NCI-H1417 (cell line): ENCODE measurements at regions not wholly inside any gene's neighbourhood (a gene's known extent, or its start where the extent isn't known, plus 50 kb on each side); places are given as distances from the start of the nearest gene placed in this dataset.

Experiments used
- DNase-seq, 3 experiments: peaks; one replicate each; lab custom pipeline; 2025; lab: John Stamatoyannopoulos, UW

DNA sequence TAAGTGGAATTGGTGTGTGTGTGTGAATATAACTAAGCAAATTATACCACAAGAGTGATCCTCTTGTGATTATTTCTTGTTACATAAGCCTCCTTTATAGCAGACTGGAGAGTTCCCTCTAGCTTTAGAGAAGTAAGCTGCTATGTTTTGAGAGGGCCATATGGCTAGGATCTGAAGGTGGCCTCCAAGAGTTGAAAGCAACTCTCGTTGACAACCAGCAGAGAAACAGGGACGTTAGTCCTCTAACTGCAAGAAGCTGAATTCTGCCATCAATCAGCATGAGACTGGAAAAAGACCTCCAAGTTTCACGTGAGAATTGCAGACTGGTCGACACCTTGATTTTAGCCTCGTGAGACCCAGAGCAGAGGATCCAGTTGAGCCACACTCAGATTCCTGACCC is 278.5 kb upstream of the ZNF717 start:
- peak in 1 of 3 experiments; percentile 11 for DNase-seq

DNA sequence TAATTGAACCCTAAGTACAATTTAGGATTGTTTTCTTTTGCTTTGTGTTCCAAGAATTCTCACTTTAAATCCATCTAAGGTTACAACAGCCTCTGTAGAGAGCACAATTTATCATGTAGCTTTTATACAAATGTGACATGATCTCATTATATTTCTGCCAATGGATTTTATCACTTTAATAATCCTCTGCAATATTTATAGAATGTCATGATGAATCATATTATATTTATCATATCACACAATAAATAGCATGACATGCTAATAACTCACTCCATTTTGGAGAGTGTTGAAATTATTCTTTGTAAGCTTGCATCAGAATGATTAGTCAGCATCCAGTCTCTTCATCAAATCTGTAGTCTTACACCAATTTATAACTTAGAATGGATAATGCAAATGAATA is 280.6 kb upstream of the ZNF717 start:
- DNase-seq = peak in 2 of 3 experiments; percentile 5 to 87

- DNase-seq = no peak
These were observed 292.8 kb upstream of the ZNF717 start for GRCh38 chr3:76078101-76078500.

DNA sequence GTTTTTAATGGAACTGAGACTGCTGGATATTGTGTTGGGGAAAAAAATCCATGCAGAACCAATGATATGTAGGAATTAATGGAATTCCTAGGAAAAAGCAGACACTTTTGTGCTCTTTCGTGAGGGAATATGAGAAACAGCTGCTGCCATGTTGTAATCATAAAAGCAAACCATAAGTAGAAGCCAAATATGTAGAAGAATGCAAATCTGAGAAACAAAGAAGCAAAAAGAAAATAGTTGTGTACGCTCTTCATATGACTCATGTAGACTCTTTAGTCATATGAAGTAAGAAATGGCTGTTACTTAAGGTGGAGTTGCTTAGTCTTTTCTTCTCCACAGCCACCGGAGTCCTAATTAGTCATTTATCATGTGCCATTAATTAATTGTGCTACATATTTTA is 298.6 kb upstream of the ZNF717 start:
- DNase-seq = no peak

DNA sequence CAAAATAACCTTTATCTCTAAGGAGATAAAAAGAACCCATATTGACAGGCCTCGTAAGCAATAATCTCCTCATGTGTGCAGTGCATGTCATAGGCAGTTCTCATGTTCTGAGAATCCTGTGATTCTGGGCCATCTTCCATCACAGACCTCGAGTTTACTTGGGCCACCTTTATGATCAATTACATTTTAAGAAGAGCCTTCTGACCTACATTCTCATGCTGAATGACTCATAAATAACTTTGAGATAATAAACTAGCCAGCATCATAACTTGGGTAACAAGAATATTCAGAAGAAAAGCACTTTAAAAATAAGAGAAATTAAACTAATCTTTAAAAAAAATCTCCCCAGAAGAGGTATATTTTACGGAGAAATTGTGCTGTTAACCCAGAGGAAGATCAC is 310.7 kb upstream of the ZNF717 start:
- no peak for DNase-seq

GRCh38 chr3:76096836-76097588 is 311.7 kb upstream of the ZNF717 start:
- no peak for DNase-seq

- DNase-seq = no peak
These were observed 312.2 kb upstream of the ZNF717 start for GRCh38 chr3:76097589-76097969.

GRCh38 chr3:76099956-76100355 is 314.6 kb upstream of the ZNF717 start:
- DNase-seq = no peak

- peak in 2 of 3 experiments; percentile 11 to 57 for DNase-seq
These were observed 322.7 kb upstream of the ZNF717 start for GRCh38 chr3:76107935-76108570.

GRCh38 chr3:76111808-76112207 is 326.5 kb upstream of the ZNF717 start:
- DNase-seq = no peak

DNA sequence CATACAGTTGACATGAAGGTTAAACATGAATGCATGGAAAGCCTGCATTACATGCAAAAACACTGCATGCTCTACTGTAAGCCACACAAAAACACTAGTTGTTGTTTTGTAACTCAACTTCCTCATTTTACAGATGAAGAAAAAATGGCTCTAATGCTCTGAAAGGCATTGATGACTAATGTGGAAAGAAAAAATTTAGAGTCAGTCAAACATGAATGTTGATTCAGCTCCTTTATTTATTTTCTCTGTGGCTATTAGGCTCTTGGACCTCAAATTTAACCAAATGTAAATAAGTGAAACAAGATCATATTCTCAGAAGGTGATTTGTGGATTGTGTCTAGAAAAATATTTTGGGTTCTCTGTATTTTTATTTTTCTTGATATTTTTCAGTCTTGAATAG is 336.7 kb upstream of the ZNF717 start:
- DNase-seq = no peak

DNA sequence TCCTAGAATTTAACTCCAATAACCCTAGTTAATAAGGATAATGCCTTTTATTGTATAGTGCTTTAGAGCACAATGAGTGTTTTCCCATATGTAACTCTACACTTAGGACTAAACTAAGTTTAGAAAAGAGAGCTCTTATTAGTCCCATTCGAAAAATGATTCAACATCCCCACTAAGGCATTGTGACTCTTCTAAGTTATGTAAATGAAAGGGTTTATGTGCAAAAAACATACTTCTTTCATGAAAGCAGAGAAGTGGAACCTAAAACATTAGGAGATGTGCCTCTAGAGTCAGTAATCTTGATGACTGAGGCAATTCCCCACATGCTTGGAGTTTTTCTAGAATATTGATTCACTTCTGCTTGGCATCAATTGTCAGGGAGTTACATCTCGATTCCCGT is 344.1 kb upstream of the ZNF717 start:
- no peak for DNase-seq

DNA sequence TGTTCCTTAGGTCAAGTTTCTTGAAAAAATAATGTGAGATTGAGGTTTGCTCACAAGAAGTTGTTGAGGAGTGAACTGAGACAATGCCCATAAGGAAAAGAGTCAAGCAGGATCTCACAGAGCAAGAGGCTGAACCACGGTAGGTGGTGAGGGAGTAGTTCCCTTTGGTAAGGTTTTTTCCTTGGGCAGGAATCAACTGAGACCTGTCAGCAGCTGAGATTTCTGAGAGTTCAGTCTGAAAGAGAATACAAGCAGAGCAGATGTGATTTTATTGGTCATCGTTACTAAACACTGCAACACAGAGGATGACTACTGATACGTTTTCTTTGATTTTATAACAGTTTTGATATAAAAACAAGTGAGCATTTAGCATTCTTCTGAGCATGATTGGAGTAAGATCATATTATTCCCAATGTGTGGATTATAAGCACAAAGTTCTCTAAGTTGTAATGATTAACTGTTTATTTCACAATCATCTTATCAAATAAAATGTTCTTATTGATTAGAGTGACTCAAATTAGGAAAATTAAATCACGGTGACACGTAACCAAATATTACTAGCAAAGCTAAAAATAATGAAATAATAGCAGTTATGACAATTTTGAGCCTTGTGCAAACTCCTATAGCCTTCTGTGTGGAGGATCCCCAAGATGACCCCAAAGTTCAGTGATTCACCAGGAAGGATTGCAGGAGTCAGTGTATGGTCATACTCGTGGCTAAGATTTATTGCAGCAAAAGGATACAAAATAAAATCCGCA is 346.2 kb upstream of the ZNF717 start:
- DNase-seq = peak in 1 of 3 experiments; percentile 1

DNA sequence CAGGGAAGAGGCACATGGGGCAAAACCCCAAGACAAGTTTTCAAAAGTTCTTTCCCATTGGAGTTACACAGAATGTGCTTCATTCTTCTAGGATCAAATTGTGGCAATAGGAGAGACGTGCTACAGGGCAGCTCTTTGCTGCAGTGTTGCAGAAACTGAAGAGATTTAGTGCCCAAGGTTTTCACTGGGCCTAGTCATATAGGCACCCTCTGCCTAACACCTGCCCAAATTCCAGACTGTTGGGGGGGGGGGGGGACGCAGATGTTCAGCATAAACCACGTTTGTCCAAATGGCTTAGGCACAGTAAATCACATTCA is 346.8 kb upstream of the ZNF717 start:
- DNase-seq = peak in 2 of 3 experiments; percentile 14 to 46

DNA sequence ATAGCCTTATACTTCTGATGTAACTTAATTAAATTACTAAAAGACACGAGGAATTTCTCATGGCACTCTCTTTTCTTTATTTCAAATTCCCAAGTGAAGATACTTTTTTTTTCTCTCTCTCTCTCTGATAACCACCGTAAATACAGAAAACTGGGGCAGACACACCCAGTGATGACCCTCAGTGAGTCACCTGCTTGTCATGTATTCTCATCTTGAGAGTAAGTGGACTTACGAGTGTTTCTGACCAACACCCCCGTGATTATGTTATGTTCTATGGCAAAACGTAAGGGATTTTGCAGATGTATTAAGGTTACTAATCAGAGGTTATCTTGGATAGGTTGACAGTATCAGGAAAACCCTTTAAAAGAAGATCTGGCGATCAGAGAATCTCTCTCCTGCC is 348.8 kb upstream of the ZNF717 start:
- no peak for DNase-seq

DNA sequence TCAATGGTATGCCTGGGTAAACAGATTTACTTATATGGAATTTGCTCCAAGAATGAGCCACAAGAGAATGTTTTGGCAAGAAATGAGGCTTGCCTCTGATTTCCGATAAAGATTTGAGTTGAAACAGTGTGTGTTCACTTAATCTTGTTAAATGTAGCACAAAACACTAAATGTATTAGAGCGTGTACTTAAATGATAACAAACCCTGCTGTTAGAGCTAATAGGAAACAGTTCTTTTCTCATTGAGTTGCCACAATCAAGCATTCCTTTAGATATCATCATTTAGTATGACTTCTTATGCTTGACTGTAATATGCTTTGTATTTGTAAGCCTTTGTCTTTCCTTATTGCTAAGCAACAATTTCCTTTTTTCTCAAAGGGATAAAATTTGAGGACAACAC is 353.6 kb upstream of the ZNF717 start:
- no peak for DNase-seq

DNA sequence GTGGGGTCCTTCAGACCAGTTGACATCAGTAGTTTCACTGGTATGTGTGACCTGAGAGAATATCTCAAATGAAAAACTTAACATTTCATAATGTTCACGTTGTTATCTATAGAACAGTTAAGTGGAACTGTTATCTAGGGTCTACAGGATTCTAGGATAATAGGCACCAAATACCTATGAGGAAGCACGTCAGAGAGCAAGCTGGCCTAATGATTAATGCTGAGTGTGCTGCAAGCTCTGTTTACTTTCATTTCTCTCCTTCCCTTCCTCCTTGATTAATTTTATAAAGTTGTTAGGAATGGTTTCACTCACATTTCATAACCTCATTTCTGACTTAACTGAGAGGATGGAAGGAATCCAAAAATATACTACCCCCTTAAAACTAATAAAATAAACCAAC is 362.5 kb upstream of the ZNF717 start:
- DNase-seq = no peak

- DNase-seq = no peak
These were observed 366.7 kb upstream of the ZNF717 start for GRCh38 chr3:76152028-76152427.

GRCh38 chr3:76161856-76162255 is 376.5 kb upstream of the ZNF717 start:
- DNase-seq = no peak

GRCh38 chr3:76171647-76172046 is 386.3 kb upstream of the ZNF717 start:
- DNase-seq = no peak

DNA sequence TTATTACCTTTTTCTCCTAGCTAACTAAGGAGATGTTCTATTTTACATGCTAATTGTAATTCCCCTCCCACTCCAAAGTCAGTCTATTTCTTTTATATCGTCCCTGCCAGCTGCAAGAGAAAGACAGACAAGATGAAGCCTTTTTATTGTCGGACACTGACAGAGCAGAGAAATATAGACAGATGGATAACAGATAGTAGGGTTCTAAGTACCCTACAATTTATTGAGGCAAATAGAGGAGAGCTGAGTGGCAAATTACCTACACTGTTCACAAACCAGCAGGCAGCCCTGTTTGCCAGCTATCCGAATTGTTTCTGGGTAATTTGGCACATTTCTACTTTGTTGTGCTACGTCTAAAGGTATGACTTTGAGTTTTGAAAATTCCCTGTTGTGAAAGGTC is 392.3 kb upstream of the ZNF717 start:
- peak in 2 of 3 experiments; percentile 39 to 82 for DNase-seq

GRCh38 chr3:76178412-76178811 is 393.1 kb upstream of the ZNF717 start:
- no peak for DNase-seq

- no peak for DNase-seq
These were observed 395.9 kb upstream of the ZNF717 start for GRCh38 chr3:76181213-76181612.
